Heart left ventricle (tissue), 16 donors: ENCODE measurements at regions not wholly inside any gene's neighbourhood (a gene's known extent, or its start where the extent isn't known, plus 50 kb on each side); places are given as distances from the start of the nearest gene placed in this dataset.

Source experiments
- ATAC-seq, 4 donors: fragments of 200-7000 bp; cut with Tn5 transposase; one replicate each; pipeline ENCODE4 v1.9.1; 2020 to 2022; ENCODE audit warnings: moderate library complexity in 4 of 4, mild to moderate bottlenecking in 3 of 4, moderate number of reproducible peaks in 1 of 4
- DNase-seq, 5 donors: peaks; one replicate each; pipeline ENCODE4 v3.0.0-alpha.2; 2020
- H3K27ac ChIP-seq, 12 donors: fragments of 200-600 bp; sonication (generic) in 4 of 12; one replicate each; pipeline versions ENCODE4 v1.5.0 to v1.8.0; 2016 to 2022; ENCODE audit warnings: mild to moderate bottlenecking in 2 of 12
- H3K27me3 ChIP-seq, 9 donors: fragments of 200-600 bp; sonication (generic) in 2 of 9; one replicate each; pipeline versions ENCODE4 v1.5.1 to v1.8.0; 2016 to 2022; ENCODE audit warnings: mild to moderate bottlenecking in 3 of 9
- H3K36me3 ChIP-seq, 9 donors: fragments of 200-600 bp; sonication (generic) in 2 of 9; one replicate each; pipeline versions ENCODE4 v1.5.0 to v1.8.0; 2018 to 2022; ENCODE audit warnings: mild to moderate bottlenecking in 2 of 9
- H3K4me1 ChIP-seq, 12 donors: fragments of 200-600 bp; sonication (generic) in 4 of 12; one replicate each; pipeline versions ENCODE4 v1.5.0 to v1.8.0; 2016 to 2022; ENCODE audit warnings: mild to moderate bottlenecking in 3 of 12
- H3K4me3 ChIP-seq, 12 donors: fragments of 200-600 bp; sonication (generic) in 4 of 12; one replicate each; pipeline versions ENCODE4 v1.5.0 to v1.8.0; 2017 to 2022; ENCODE audit warnings: mild to moderate bottlenecking in 9 of 12, moderate library complexity in 4 of 12
- H3K9me3 ChIP-seq, 12 donors: fragments of 200-600 bp; sonication (generic) in 4 of 12; one replicate each; pipeline versions ENCODE4 v1.5.0 to v1.8.0; 2016 to 2022; ENCODE audit warnings: mild to moderate bottlenecking in 1 of 12
- CTCF ChIP-seq, 12 donors: fragments of 200-600 bp; sonication (generic) in 4 of 12; IDR thresholded peaks; one replicate each; pipeline versions ENCODE4 v1.5.0 to v1.8.0; 2018 to 2022; ENCODE audit warnings: antibody characterized with exemption in 12 of 12, mild to moderate bottlenecking in 5 of 12
- POLR2A ChIP-seq, 2 donors: fragments of 450-650 bp; IDR thresholded peaks; one replicate each; pipeline ENCODE4 v1.6.1; 2017; ENCODE audit warnings: antibody characterized with exemption in 2 of 2, mild to moderate bottlenecking in 2 of 2, moderate library complexity in 2 of 2
- WGBS, 4 donors: extraction: QIAGEN DNeasy Blood & Tissue Kit in 2 of 4; methylation state at CpG; one replicate each; pipeline versions ENCODE4 v1.1.5 to v1.1.7; 2013 to 2018; 5-methylcytosine and 5-hydroxymethylcytosine counted together
- intact Hi-C, 10 donors: fragments of 100-400 bp; cut with DNase I; formaldehyde crosslinking; loops; one replicate each; pipeline versions ENCODE4 v1.11.1 to v1.14.2; 2022
- donor health status: ischemic (EF 13 %, LVEDD 7.1; RV severe dilation, severe dysfunction).
- donor health status: healthy with polysubstance abuse.
- donor health status: DM: no; HTN: yes; CAD: no.
- donor health status: DM: no; HTN: no; CAD: no.
- donor health status: ischemic (EF 25% LVEDD 6.9; RV normal size, moderate dysfunction).
- donor health status: ischemic (EF 25% LVEDD 5.7; RV mildly dilated, moderate dysfunction).
- donor health status: healthy.
- donor health status: DM: yes; HTN: yes; CAD: no.
- donor health status: ischemic (EF 35%, LVEDD 5.7; RV mildly dilated, moderate dysfunction).
- donor health status: nonischemic (EF 11% LVEDD 7.7; RV severe dilation, severe dysfunction).
- donor health status: DM: yes; HTN: yes; CAD: no.
- donor health status: PGD.
- donor health status: ischemic (EF 29% LVEDD 5.4; RV normal size, mild dysfunction).
- donor health status: nonischemic (EF 23%, LVEDD 6.1; RV moderate dilation, normal function).

GRCh38 chr9:26747611-26748010 is 145.0 kb downstream of the CAAP1 start:
- DNase-seq (no peak), ATAC-seq (no peak)
- Histone ChIP-seq H3K36me3 (no peaks in the 10 kb centered on the region), H3K4me1 (no peaks in the 10 kb centered on the region), H3K27ac (no peak overlapping the region), H3K4me3 (no peak overlapping the region), H3K9me3 (no peaks in the 10 kb centered on the region), H3K27me3 (no peaks in the 10 kb centered on the region)
- intact Hi-C loops, result loop anchor here in 6 of 10 donors (5.0 to 10.0 kb wide), 6 partner anchors 57 to 530 kb away; no protein-coding TSS in a partner anchor
- TF ChIP-seq CTCF (IDR thresholded peaks at IDR 0.05) (no peak), POLR2A (IDR thresholded peaks at IDR 0.05) (no peak)
- 83 to 86% (median 85%) methylated on average over 4 of the region's 4 CpGs for WGBS, 4 donors

- 85 to 91% (median 89%) methylated on average over 4 of the region's 4 CpGs for WGBS, 4 donors
- H3K9me3 ChIP-seq, result no peaks in the 10 kb centered on the region
- no peaks in the 10 kb centered on the region for H3K36me3 ChIP-seq
- no peak overlapping the region for H3K4me3 ChIP-seq
- no peak for ATAC-seq
- intact Hi-C loops, result loop anchor here in 6 of 10 donors (5.0 to 10.0 kb wide), 6 partner anchors 58 to 531 kb away; no protein-coding TSS in a partner anchor
- H3K4me1 ChIP-seq, result no peaks in the 10 kb centered on the region
- no peaks in the 10 kb centered on the region for H3K27me3 ChIP-seq
- no peak overlapping the region for H3K27ac ChIP-seq
- no peak for TF ChIP-seq CTCF (IDR thresholded peaks at IDR 0.05)
- no peak for TF ChIP-seq POLR2A (IDR thresholded peaks at IDR 0.05)
- no peak for DNase-seq
Observed at GRCh38 chr9:26746357-26747072, 146.1 kb downstream of the CAAP1 start.

- intact Hi-C loops, result loop anchor here (2.0 to 10.0 kb wide), 8 partner anchors 60 to 532 kb away; no protein-coding TSS in a partner anchor
- no peak for DNase-seq
- Histone ChIP-seq H3K36me3 (no peaks in the 10 kb centered on the region), H3K9me3 (peaks cover 0 to 2% (median 0%) of the 10 kb centered on the region in 12 donors), H3K27me3 (no peaks in the 10 kb centered on the region), H3K4me1 (no peaks in the 10 kb centered on the region), H3K4me3 (no peak overlapping the region), H3K27ac (no peak overlapping the region)
- no peak for TF ChIP-seq POLR2A (IDR thresholded peaks at IDR 0.05)
- TF ChIP-seq CTCF (IDR thresholded peaks at IDR 0.05), result no peak
- 86 to 89% (median 88%) methylated on average over 4 of the region's 4 CpGs for WGBS, 4 donors
- no peak for ATAC-seq
Observed at GRCh38 chr9:26745111-26745510, 147.5 kb downstream of the CAAP1 start.

GRCh38 chr9:26744191-26744965 is 148.2 kb downstream of the CAAP1 start:
- H3K27ac ChIP-seq, result no peak overlapping the region
- H3K4me3 ChIP-seq, result no peak overlapping the region
- no peaks in the 10 kb centered on the region for H3K36me3 ChIP-seq
- H3K27me3 ChIP-seq, result no peaks in the 10 kb centered on the region
- 31 to 42% (median 32%) methylated on average over 2 of the region's 2 CpGs for WGBS, 4 donors
- intact Hi-C loops, result loop anchor here in 9 of 10 donors (2.0 to 10.0 kb wide), 8 partner anchors 60 to 530 kb away; no protein-coding TSS in a partner anchor
- no peaks in the 10 kb centered on the region for H3K4me1 ChIP-seq
- TF ChIP-seq POLR2A (IDR thresholded peaks at IDR 0.05) (no peak), CTCF (IDR thresholded peaks at IDR 0.05) (peak; percentile 64 to 92 (median 82))
- H3K9me3 ChIP-seq, result peaks cover 0 to 9% (median 0%) of the 10 kb centered on the region in 12 donors
- ATAC-seq (no peak), DNase-seq (no peak)
